ENCODE measurements at regions not wholly inside any gene's neighbourhood (a gene's known extent, or its start where the extent isn't known, plus 50 kb on each side); places are given as distances from the start of the nearest gene placed in this dataset.

- intact Hi-C loops (cut with micrococcal nuclease; ENCODE audit: unreplicated experiment), result loop anchor here (2.0 kb wide), 1 partner anchor 37 kb away; no protein-coding TSS in a partner anchor
- peaks cover 1% of the 10 kb centered on the region for H3K36me3 Mint-ChIP-seq (ENCODE audit: insufficient read depth, unreplicated experiment)
- H3K4me3 Mint-ChIP-seq (ENCODE audit: low read depth, unreplicated experiment), result no peak overlapping the region
- no peaks in the 10 kb centered on the region for H3K27me3 Mint-ChIP-seq (ENCODE audit: unreplicated experiment)
- BruUV-seq (replicated peaks), result no TSS peak
- DNase-seq, result peak; percentile 57
- TF ChIP-seq, protein P1, sequence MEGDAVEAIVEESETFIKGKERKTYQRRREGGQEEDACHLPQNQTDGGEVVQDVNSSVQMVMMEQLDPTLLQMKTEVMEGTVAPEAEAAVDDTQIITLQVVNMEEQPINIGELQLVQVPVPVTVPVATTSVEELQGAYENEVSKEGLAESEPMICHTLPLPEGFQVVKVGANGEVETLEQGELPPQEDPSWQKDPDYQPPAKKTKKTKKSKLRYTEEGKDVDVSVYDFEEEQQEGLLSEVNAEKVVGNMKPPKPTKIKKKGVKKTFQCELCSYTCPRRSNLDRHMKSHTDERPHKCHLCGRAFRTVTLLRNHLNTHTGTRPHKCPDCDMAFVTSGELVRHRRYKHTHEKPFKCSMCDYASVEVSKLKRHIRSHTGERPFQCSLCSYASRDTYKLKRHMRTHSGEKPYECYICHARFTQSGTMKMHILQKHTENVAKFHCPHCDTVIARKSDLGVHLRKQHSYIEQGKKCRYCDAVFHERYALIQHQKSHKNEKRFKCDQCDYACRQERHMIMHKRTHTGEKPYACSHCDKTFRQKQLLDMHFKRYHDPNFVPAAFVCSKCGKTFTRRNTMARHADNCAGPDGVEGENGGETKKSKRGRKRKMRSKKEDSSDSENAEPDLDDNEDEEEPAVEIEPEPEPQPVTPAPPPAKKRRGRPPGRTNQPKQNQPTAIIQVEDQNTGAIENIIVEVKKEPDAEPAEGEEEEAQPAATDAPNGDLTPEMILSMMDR (IDR thresholded peaks at IDR 0.05; ENCODE audit: unreplicated experiment), result no peak
- H3K4me1 Mint-ChIP-seq (ENCODE audit: low read depth, unreplicated experiment), result peaks cover 56% of the 10 kb centered on the region
- no peaks in the 10 kb centered on the region for H3K9me3 Mint-ChIP-seq (ENCODE audit: low read depth, unreplicated experiment)
- CTCF ChIA-PET, result interaction anchor here (0.9 to 1.9 kb wide), 4 partner anchors 37 to 94 kb away, joined by 3 to 6 read pairs (median 5); no protein-coding TSS in a partner anchor
- peak overlapping the region; percentile 85 for H3K27ac Mint-ChIP-seq (ENCODE audit: unreplicated experiment)
Measured at GRCh38 chr18:27656167-27656778, 471.2 kb upstream of the CHST9 start.

- intact Hi-C loops (cut with micrococcal nuclease; ENCODE audit: unreplicated experiment), result no loop called here
- Mint-ChIP-seq H3K9me3 (ENCODE audit: low read depth, unreplicated experiment) (no peaks in the 10 kb centered on the region), H3K27me3 (ENCODE audit: unreplicated experiment) (no peaks in the 10 kb centered on the region), H3K4me1 (ENCODE audit: low read depth, unreplicated experiment) (peaks cover 59% of the 10 kb centered on the region), H3K27ac (ENCODE audit: unreplicated experiment) (no peak overlapping the region), H3K4me3 (ENCODE audit: low read depth, unreplicated experiment) (no peak overlapping the region), H3K36me3 (ENCODE audit: insufficient read depth, unreplicated experiment) (no peaks in the 10 kb centered on the region)
- CTCF ChIA-PET, result no interaction called here
- TF ChIP-seq, protein P1 (IDR thresholded peaks at IDR 0.05; ENCODE audit: unreplicated experiment), result no peak
- no TSS peak for BruUV-seq (replicated peaks)
- no peak for DNase-seq
Measured at GRCh38 chr18:27653247-27653646, 468.1 kb upstream of the CHST9 start.

DNA sequence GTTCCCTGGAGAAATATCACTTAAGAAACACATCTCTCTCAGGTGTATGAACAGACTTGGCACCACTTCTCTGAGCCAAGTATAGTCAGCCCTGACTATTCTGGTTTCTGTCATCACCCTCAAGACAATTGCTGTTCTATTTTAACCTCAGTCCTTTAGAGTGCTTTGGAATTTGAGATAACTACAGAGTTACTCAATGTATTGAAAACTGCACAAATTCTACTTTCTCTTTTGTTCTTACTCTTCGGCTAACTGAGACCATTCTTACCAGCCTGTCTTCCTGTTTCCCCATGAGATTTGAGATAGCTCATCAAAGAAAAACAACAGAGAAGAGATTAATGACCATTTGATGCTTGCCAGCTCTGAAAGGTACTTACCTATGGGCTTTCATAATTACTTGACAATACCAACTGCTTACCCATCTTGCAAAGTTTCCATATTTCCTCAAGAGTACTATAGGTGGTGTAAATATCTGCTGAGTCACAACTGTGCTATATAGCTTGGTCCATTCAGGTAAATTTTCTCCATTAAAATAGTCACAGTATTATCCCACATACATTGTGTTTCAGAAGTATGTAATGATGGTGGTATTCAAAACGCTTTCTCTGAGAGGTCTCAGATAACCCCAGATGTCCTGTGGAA is 467.5 kb upstream of the CHST9 start:
- BruUV-seq (replicated peaks), result no TSS peak
- no peaks in the 10 kb centered on the region for H3K9me3 Mint-ChIP-seq (ENCODE audit: low read depth, unreplicated experiment)
- peak overlapping the region; percentile 28 for H3K27ac Mint-ChIP-seq (ENCODE audit: unreplicated experiment)
- H3K27me3 Mint-ChIP-seq (ENCODE audit: unreplicated experiment), result no peaks in the 10 kb centered on the region
- peaks cover 59% of the 10 kb centered on the region for H3K4me1 Mint-ChIP-seq (ENCODE audit: low read depth, unreplicated experiment)
- H3K36me3 Mint-ChIP-seq (ENCODE audit: insufficient read depth, unreplicated experiment), result no peaks in the 10 kb centered on the region
- CTCF ChIA-PET, result no interaction called here
- TF ChIP-seq, protein P1 (IDR thresholded peaks at IDR 0.05; ENCODE audit: unreplicated experiment), result no peak
- no peak overlapping the region for H3K4me3 Mint-ChIP-seq (ENCODE audit: low read depth, unreplicated experiment)
- DNase-seq, result no peak
- intact Hi-C loops (cut with micrococcal nuclease; ENCODE audit: unreplicated experiment), result no loop called here

DNA sequence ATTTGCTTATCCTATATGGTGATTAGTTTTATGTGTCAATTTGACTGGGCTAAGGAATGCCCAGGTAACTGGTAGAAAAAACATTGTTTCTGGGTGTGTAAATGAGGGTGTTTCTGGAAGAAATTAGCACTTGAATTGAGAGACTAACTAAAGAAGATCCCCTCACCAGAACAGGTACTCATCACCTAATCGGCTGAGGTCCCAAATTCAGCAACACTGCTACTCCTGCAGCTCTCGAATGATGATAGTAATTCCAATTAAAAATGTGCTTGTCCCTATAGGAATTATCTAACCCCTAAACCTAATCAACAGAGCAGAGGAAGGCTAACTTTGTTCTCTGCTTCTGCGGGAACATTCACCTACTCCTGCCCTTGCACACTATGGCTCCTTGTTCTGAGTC is 464.5 kb upstream of the CHST9 start:
- BruUV-seq (replicated peaks), result no TSS peak
- no peak overlapping the region for H3K27ac Mint-ChIP-seq (ENCODE audit: unreplicated experiment)
- intact Hi-C loops (cut with micrococcal nuclease; ENCODE audit: unreplicated experiment), result no loop called here
- no peaks in the 10 kb centered on the region for H3K27me3 Mint-ChIP-seq (ENCODE audit: unreplicated experiment)
- H3K4me1 Mint-ChIP-seq (ENCODE audit: low read depth, unreplicated experiment), result peaks cover 31% of the 10 kb centered on the region
- no peak for DNase-seq
- H3K9me3 Mint-ChIP-seq (ENCODE audit: low read depth, unreplicated experiment), result no peaks in the 10 kb centered on the region
- CTCF ChIA-PET, result no interaction called here
- TF ChIP-seq, protein P1 (IDR thresholded peaks at IDR 0.05; ENCODE audit: unreplicated experiment), result no peak
- no peak overlapping the region for H3K4me3 Mint-ChIP-seq (ENCODE audit: low read depth, unreplicated experiment)
- H3K36me3 Mint-ChIP-seq (ENCODE audit: insufficient read depth, unreplicated experiment), result no peaks in the 10 kb centered on the region

All from Calu3 (cell line).